ENCODE measurements at regions not wholly inside any gene's neighbourhood (a gene's known extent, or its start where the extent isn't known, plus 50 kb on each side); places are given as distances from the start of the nearest gene placed in this dataset.

- Histone ChIP-seq H3K27me3 (ENCODE audit: control insufficient read depth in 5 of 5, insufficient read depth in 4 of 5, low read length in 5 of 5) (no peaks in the 10 kb centered on the region), H3K36me3 (ENCODE audit: control insufficient read depth in 5 of 5, insufficient read depth in 5 of 5, low read length in 5 of 5) (no peaks in the 10 kb centered on the region), H3K9ac (ENCODE audit: low read length in 5 of 5) (no peak overlapping the region), H3K27ac (ENCODE audit: low read depth, low read length) (no peak overlapping the region), H3K4me1 (ENCODE audit: control insufficient read depth in 5 of 5, insufficient read depth in 5 of 5, low read length in 5 of 5) (no peaks in the 10 kb centered on the region), H3K9me3 (ENCODE audit: control insufficient read depth in 5 of 5, low read length in 5 of 5) (peaks cover 0 to 7% (median 0%) of the 10 kb centered on the region in 5 donors), H3K4me3 (ENCODE audit: low read depth in 1 of 5, low read length in 5 of 5) (no peak overlapping the region)
Observed at GRCh38 chr12:16763901-16764300, 157.9 kb upstream of the LMO3 start.

- no peaks in the 10 kb centered on the region for H3K4me1 ChIP-seq (ENCODE audit: control insufficient read depth in 5 of 5, insufficient read depth in 5 of 5, low read length in 5 of 5)
- no peak overlapping the region for H3K27ac ChIP-seq (ENCODE audit: low read depth, low read length)
- H3K9ac ChIP-seq (ENCODE audit: low read length in 5 of 5): no peak overlapping the region
Observed at GRCh38 chr12:16756833-16757555, 151.0 kb upstream of the LMO3 start.

GRCh38 chr12:16730772-16731171 is 124.8 kb upstream of the LMO3 start:
- no peaks in the 10 kb centered on the region for H3K9me3 ChIP-seq (ENCODE audit: control insufficient read depth in 5 of 5, low read length in 5 of 5)
- no peak overlapping the region for H3K27ac ChIP-seq (ENCODE audit: low read depth, low read length)
- H3K4me1 ChIP-seq (ENCODE audit: control insufficient read depth in 5 of 5, insufficient read depth in 5 of 5, low read length in 5 of 5): no peaks in the 10 kb centered on the region
- no peaks in the 10 kb centered on the region for H3K36me3 ChIP-seq (ENCODE audit: control insufficient read depth in 5 of 5, insufficient read depth in 5 of 5, low read length in 5 of 5)
- H3K9ac ChIP-seq (ENCODE audit: low read length in 5 of 5): no peak overlapping the region
- no peak overlapping the region for H3K4me3 ChIP-seq (ENCODE audit: low read depth in 1 of 5, low read length in 5 of 5)
- no peaks in the 10 kb centered on the region for H3K27me3 ChIP-seq (ENCODE audit: control insufficient read depth in 5 of 5, insufficient read depth in 4 of 5, low read length in 5 of 5)

More at GRCh38 chr12:16756833-16757555, 151.0 kb upstream of the LMO3 start:
- H3K27me3 ChIP-seq (ENCODE audit: control insufficient read depth in 5 of 5, insufficient read depth in 4 of 5, low read length in 5 of 5): no peaks in the 10 kb centered on the region
- no peaks in the 10 kb centered on the region for H3K9me3 ChIP-seq (ENCODE audit: control insufficient read depth in 5 of 5, low read length in 5 of 5)
- H3K4me3 ChIP-seq (ENCODE audit: low read depth in 1 of 5, low read length in 5 of 5): no peak overlapping the region
- no peaks in the 10 kb centered on the region for H3K36me3 ChIP-seq (ENCODE audit: control insufficient read depth in 5 of 5, insufficient read depth in 5 of 5, low read length in 5 of 5)

- no peaks in the 10 kb centered on the region for H3K9me3 ChIP-seq (ENCODE audit: control insufficient read depth in 5 of 5, low read length in 5 of 5)
- H3K36me3 ChIP-seq (ENCODE audit: control insufficient read depth in 5 of 5, insufficient read depth in 5 of 5, low read length in 5 of 5): no peaks in the 10 kb centered on the region
- H3K4me3 ChIP-seq (ENCODE audit: low read depth in 1 of 5, low read length in 5 of 5): no peak overlapping the region
- no peaks in the 10 kb centered on the region for H3K27me3 ChIP-seq (ENCODE audit: control insufficient read depth in 5 of 5, insufficient read depth in 4 of 5, low read length in 5 of 5)
- no peaks in the 10 kb centered on the region for H3K4me1 ChIP-seq (ENCODE audit: control insufficient read depth in 5 of 5, insufficient read depth in 5 of 5, low read length in 5 of 5)
- H3K27ac ChIP-seq (ENCODE audit: low read depth, low read length): no peak overlapping the region
- H3K9ac ChIP-seq (ENCODE audit: low read length in 5 of 5): no peak overlapping the region
Observed at GRCh38 chr12:16726879-16727278, 120.9 kb upstream of the LMO3 start.

- Histone ChIP-seq H3K36me3 (ENCODE audit: control insufficient read depth in 5 of 5, insufficient read depth in 5 of 5, low read length in 5 of 5) (peaks cover 0 to 3% (median 0%) of the 10 kb centered on the region in 5 donors), H3K9me3 (ENCODE audit: control insufficient read depth in 5 of 5, low read length in 5 of 5) (no peaks in the 10 kb centered on the region), H3K9ac (ENCODE audit: low read length in 5 of 5) (no peak overlapping the region), H3K27me3 (ENCODE audit: control insufficient read depth in 5 of 5, insufficient read depth in 4 of 5, low read length in 5 of 5) (no peaks in the 10 kb centered on the region), H3K4me3 (ENCODE audit: low read depth in 1 of 5, low read length in 5 of 5) (no peak overlapping the region), H3K4me1 (ENCODE audit: control insufficient read depth in 5 of 5, insufficient read depth in 5 of 5, low read length in 5 of 5) (no peaks in the 10 kb centered on the region), H3K27ac (ENCODE audit: low read depth, low read length) (no peak overlapping the region)
Observed at GRCh38 chr12:16719713-16720416, 113.9 kb upstream of the LMO3 start.

- H3K27me3 ChIP-seq (ENCODE audit: control insufficient read depth in 5 of 5, insufficient read depth in 4 of 5, low read length in 5 of 5): no peaks in the 10 kb centered on the region
- H3K27ac ChIP-seq (ENCODE audit: low read depth, low read length): no peak overlapping the region
- H3K9me3 ChIP-seq (ENCODE audit: control insufficient read depth in 5 of 5, low read length in 5 of 5): no peaks in the 10 kb centered on the region
- no peak overlapping the region for H3K9ac ChIP-seq (ENCODE audit: low read length in 5 of 5)
- H3K4me1 ChIP-seq (ENCODE audit: control insufficient read depth in 5 of 5, insufficient read depth in 5 of 5, low read length in 5 of 5): no peaks in the 10 kb centered on the region
- peaks cover 0 to 3% (median 0%) of the 10 kb centered on the region in 5 donors for H3K36me3 ChIP-seq (ENCODE audit: control insufficient read depth in 5 of 5, insufficient read depth in 5 of 5, low read length in 5 of 5)
- H3K4me3 ChIP-seq (ENCODE audit: low read depth in 1 of 5, low read length in 5 of 5): no peak overlapping the region
Observed at GRCh38 chr12:16716928-16717327, 111.0 kb upstream of the LMO3 start.

GRCh38 chr12:16692099-16692498 is 86.1 kb upstream of the LMO3 start:
- Histone ChIP-seq H3K9me3 (ENCODE audit: control insufficient read depth in 5 of 5, low read length in 5 of 5) (peaks cover 0 to 2% (median 0%) of the 10 kb centered on the region in 5 donors), H3K27ac (ENCODE audit: low read depth, low read length) (no peak overlapping the region), H3K9ac (ENCODE audit: low read length in 5 of 5) (no peak overlapping the region), H3K36me3 (ENCODE audit: control insufficient read depth in 5 of 5, insufficient read depth in 5 of 5, low read length in 5 of 5) (no peaks in the 10 kb centered on the region), H3K4me3 (ENCODE audit: low read depth in 1 of 5, low read length in 5 of 5) (no peak overlapping the region), H3K27me3 (ENCODE audit: control insufficient read depth in 5 of 5, insufficient read depth in 4 of 5, low read length in 5 of 5) (no peaks in the 10 kb centered on the region), H3K4me1 (ENCODE audit: control insufficient read depth in 5 of 5, insufficient read depth in 5 of 5, low read length in 5 of 5) (peaks cover 0 to 4% (median 0%) of the 10 kb centered on the region in 5 donors)

- H3K9me3 ChIP-seq (ENCODE audit: control insufficient read depth in 5 of 5, low read length in 5 of 5): peaks cover 0 to 2% (median 0%) of the 10 kb centered on the region in 5 donors
- no peak overlapping the region for H3K27ac ChIP-seq (ENCODE audit: low read depth, low read length)
- peaks cover 0 to 4% (median 0%) of the 10 kb centered on the region in 5 donors for H3K4me1 ChIP-seq (ENCODE audit: control insufficient read depth in 5 of 5, insufficient read depth in 5 of 5, low read length in 5 of 5)
Observed at GRCh38 chr12:16691624-16692023, 85.7 kb upstream of the LMO3 start.

GRCh38 chr12:16688200-16688599 is 82.2 kb upstream of the LMO3 start:
- Histone ChIP-seq H3K4me1 (ENCODE audit: control insufficient read depth in 5 of 5, insufficient read depth in 5 of 5, low read length in 5 of 5) (peaks cover 0 to 4% (median 0%) of the 10 kb centered on the region in 5 donors), H3K4me3 (ENCODE audit: low read depth in 1 of 5, low read length in 5 of 5) (no peak overlapping the region), H3K27ac (ENCODE audit: low read depth, low read length) (no peak overlapping the region), H3K9ac (ENCODE audit: low read length in 5 of 5) (no peak overlapping the region), H3K27me3 (ENCODE audit: control insufficient read depth in 5 of 5, insufficient read depth in 4 of 5, low read length in 5 of 5) (no peaks in the 10 kb centered on the region), H3K36me3 (ENCODE audit: control insufficient read depth in 5 of 5, insufficient read depth in 5 of 5, low read length in 5 of 5) (no peaks in the 10 kb centered on the region), H3K9me3 (ENCODE audit: control insufficient read depth in 5 of 5, low read length in 5 of 5) (no peaks in the 10 kb centered on the region)

More at GRCh38 chr12:16691624-16692023, 85.7 kb upstream of the LMO3 start:
- no peaks in the 10 kb centered on the region for H3K36me3 ChIP-seq (ENCODE audit: control insufficient read depth in 5 of 5, insufficient read depth in 5 of 5, low read length in 5 of 5)
- H3K27me3 ChIP-seq (ENCODE audit: control insufficient read depth in 5 of 5, insufficient read depth in 4 of 5, low read length in 5 of 5): no peaks in the 10 kb centered on the region
- H3K9ac ChIP-seq (ENCODE audit: low read length in 5 of 5): no peak overlapping the region
- H3K4me3 ChIP-seq (ENCODE audit: low read depth in 1 of 5, low read length in 5 of 5): no peak overlapping the region

- no peak overlapping the region for H3K4me3 ChIP-seq (ENCODE audit: low read depth in 1 of 5, low read length in 5 of 5)
- H3K9me3 ChIP-seq (ENCODE audit: control insufficient read depth in 5 of 5, low read length in 5 of 5): no peaks in the 10 kb centered on the region
- H3K27ac ChIP-seq (ENCODE audit: low read depth, low read length): no peak overlapping the region
- no peaks in the 10 kb centered on the region for H3K27me3 ChIP-seq (ENCODE audit: control insufficient read depth in 5 of 5, insufficient read depth in 4 of 5, low read length in 5 of 5)
- no peaks in the 10 kb centered on the region for H3K36me3 ChIP-seq (ENCODE audit: control insufficient read depth in 5 of 5, insufficient read depth in 5 of 5, low read length in 5 of 5)
- no peak overlapping the region for H3K9ac ChIP-seq (ENCODE audit: low read length in 5 of 5)
- H3K4me1 ChIP-seq (ENCODE audit: control insufficient read depth in 5 of 5, insufficient read depth in 5 of 5, low read length in 5 of 5): peaks cover 0 to 4% (median 0%) of the 10 kb centered on the region in 5 donors
Observed at GRCh38 chr12:16685107-16685506, 79.1 kb upstream of the LMO3 start.
